Neural crest cell (in vitro differentiated cells): ENCODE measurements at regions not wholly inside any gene's neighbourhood (a gene's known extent, or its start where the extent isn't known, plus 50 kb on each side); places are given as distances from the start of the nearest gene placed in this dataset.

Source experiments
- DNase-seq: peaks from one replicate; pipeline ENCODE4 v3.0.0; 2021; ENCODE audit warnings: low read depth, mixed read lengths, low spot score
- H3K27ac Mint-ChIP-seq: one replicate; pipeline ENCODE4 v1.8.0; 2021; ENCODE audit warnings: mild to moderate bottlenecking, mixed read lengths; ENCODE audit not compliant: unreplicated experiment
- H3K27me3 Mint-ChIP-seq: 2 replicates; pipeline ENCODE4 v1.8.0; 2021; ENCODE audit warnings: low read depth, mild to moderate bottlenecking, mixed read lengths
- H3K36me3 Mint-ChIP-seq: 2 replicates; pipeline ENCODE4 v1.8.0; 2021; ENCODE audit warnings: low read depth, mild to moderate bottlenecking, mixed read lengths
- H3K4me1 Mint-ChIP-seq: 2 replicates; pipeline ENCODE4 v1.8.0; 2021; ENCODE audit warnings: mixed read lengths
- H3K4me3 Mint-ChIP-seq: one replicate; pipeline ENCODE4 v1.8.0; 2021; ENCODE audit warnings: mild to moderate bottlenecking, mixed read lengths
- H3K9me3 Mint-ChIP-seq: 2 replicates; pipeline ENCODE4 v1.8.0; 2021; ENCODE audit warnings: mixed read lengths
- CTCF ChIP-seq: fragments of 200-600 bp; sonication (generic); conservative IDR thresholded peaks from 2 replicates; pipeline ENCODE4 v1.5.0; 2021; ENCODE audit warnings: antibody characterized with exemption, mild to moderate bottlenecking

GRCh38 chr14:28461389-28461788, 305.2 kb upstream of the FOXG1 start:
- no peaks in the 10 kb centered on the region for H3K27me3 Mint-ChIP-seq

GRCh38 chr14:28467611-28468010, 299.0 kb upstream of the FOXG1 start:
- Mint-ChIP-seq H3K36me3 (peaks cover 5% of the 10 kb centered on the region), H3K4me3 (no peak overlapping the region), H3K4me1 (peaks cover 6% of the 10 kb centered on the region), H3K27me3 (no peaks in the 10 kb centered on the region), H3K27ac (no peak overlapping the region), H3K9me3 (peaks cover 18% of the 10 kb centered on the region)
- TF ChIP-seq CTCF, result no peak
- DNase-seq, result no peak

More at GRCh38 chr14:28461389-28461788, 305.2 kb upstream of the FOXG1 start:
- no peak overlapping the region for H3K27ac Mint-ChIP-seq
- H3K9me3 Mint-ChIP-seq, result peaks cover 11% of the 10 kb centered on the region
- no peaks in the 10 kb centered on the region for H3K36me3 Mint-ChIP-seq
- TF ChIP-seq CTCF, result no peak
- H3K4me1 Mint-ChIP-seq, result no peaks in the 10 kb centered on the region
- no peak for DNase-seq
- H3K4me3 Mint-ChIP-seq, result no peak overlapping the region

DNA sequence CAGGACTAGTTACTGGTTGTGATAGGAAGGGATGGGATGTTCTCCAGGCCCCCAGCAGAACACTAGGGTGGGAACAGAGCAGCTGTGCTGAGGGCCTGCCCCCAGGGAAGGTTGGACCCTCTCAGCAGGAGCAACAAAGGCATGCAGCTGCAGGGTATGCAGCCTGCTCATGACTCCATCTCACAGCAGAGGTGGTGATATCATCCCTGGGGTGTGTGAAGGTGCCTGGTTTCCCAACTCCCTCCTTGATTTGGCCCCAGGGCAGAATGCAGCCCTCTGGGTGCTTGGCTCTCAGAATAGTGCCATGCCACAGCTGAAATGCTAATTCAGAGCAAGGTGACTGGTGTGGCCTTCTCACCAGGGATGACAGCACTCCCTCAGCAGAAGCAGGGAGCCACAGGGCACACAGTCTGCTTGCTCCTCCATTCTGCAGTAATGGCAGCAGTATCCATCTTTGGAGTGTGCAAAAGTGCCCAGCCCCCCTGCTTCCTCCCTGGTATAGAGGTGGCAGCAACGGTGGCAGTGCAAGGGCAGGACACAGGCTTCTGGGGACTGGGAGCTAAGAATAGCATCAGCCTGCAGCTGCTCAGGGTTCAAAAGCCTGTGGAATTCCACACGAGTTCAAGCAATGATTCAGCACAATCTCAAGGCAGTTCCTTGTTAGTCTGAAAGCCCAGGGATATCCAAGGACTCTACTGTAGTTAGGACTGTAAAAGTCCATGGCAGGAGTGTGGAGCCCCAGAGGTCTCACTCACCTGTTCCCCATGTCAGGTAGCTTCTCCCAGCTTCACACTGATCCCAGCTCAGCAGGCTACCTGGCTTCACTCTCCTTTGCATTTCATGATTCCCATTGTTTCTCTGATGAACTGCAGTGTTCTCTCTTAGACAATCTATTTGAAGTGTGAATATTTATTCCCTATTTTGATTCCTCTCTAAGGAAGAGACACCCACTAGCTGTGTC, 298.1 kb upstream of the FOXG1 start:
- H3K9me3 Mint-ChIP-seq, result peaks cover 16% of the 10 kb centered on the region
- peaks cover 5% of the 10 kb centered on the region for H3K36me3 Mint-ChIP-seq
- no peak for TF ChIP-seq CTCF
- H3K27me3 Mint-ChIP-seq, result no peaks in the 10 kb centered on the region
- no peak for DNase-seq
- no peak overlapping the region for H3K4me3 Mint-ChIP-seq
- no peak overlapping the region for H3K27ac Mint-ChIP-seq
- peaks cover 6% of the 10 kb centered on the region for H3K4me1 Mint-ChIP-seq

- Mint-ChIP-seq H3K4me3 (no peak overlapping the region), H3K27ac (no peak overlapping the region), H3K27me3 (no peaks in the 10 kb centered on the region), H3K9me3 (no peaks in the 10 kb centered on the region), H3K4me1 (peaks cover 18% of the 10 kb centered on the region), H3K36me3 (no peaks in the 10 kb centered on the region)
- DNase-seq, result no peak
- no peak for TF ChIP-seq CTCF
Measured at GRCh38 chr14:28482251-28483040, 284.1 kb upstream of the FOXG1 start.

DNA sequence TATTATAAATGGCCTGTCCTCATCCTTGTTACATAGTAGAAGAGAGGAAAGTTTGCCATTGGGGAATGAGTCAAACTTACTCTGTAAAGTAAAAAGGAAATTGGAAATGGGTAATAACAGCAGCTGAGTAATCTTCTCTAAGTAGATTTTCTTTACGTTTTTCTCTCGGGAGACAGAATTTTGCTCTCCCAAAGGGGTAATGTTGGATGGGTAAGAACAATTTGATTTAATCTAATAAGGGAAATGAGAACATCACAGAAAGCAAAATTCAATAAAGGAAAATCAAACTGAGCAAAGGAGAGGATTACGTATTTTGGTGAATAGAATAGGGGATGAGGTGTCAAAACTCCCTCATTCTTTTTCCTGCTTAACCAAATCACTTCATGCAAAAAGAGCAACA, 283.1 kb upstream of the FOXG1 start:
- no peak for DNase-seq
- Mint-ChIP-seq H3K4me1 (peaks cover 18% of the 10 kb centered on the region), H3K36me3 (no peaks in the 10 kb centered on the region), H3K9me3 (no peaks in the 10 kb centered on the region), H3K4me3 (no peak overlapping the region), H3K27me3 (no peaks in the 10 kb centered on the region), H3K27ac (no peak overlapping the region)
- TF ChIP-seq CTCF, result no peak
